ENCODE measurements at regions not wholly inside any gene's neighbourhood (a gene's known extent, or its start where the extent isn't known, plus 50 kb on each side); places are given as distances from the start of the nearest gene placed in this dataset.

DNA sequence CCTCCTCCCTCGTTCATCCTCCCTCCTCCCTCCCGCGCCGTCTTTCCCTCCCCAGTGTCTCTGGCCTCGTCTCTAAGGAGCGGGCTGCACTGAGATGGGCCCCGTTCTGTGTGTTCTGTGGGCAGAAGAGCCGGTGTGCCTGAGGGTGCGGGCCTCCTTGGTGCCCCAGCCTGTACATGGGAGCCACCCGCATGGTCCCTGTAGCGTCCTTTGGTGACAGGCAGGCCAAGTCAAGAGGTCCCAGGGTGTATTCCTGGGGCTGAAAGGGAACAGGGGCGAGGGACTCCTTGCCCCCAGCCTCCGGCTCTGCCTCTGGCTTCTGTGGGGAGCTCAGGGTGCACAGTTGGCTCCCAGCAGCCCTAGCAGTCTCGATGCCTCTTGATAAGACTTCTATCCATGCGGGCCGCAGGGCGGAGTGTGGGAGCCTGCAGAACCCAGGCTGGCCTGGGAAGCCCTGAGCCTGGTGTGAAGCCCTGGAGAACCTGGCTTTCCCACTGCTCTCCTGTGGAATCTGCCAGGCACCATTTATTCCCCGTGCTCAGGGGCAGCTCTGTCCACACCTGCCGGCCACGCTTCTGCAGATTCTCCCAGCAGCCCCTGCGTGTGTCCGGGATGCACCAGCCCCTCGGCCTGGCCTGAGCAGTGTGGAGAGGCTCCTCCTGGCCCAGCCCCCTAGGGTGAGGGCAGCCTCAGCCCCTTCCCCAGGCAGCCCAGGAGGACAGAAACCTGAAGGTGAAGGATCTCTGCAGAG, 181.3 kb downstream of the KIF26A start:
- DNase-seq (ENCODE audit: low spot score), result no peak

DNA sequence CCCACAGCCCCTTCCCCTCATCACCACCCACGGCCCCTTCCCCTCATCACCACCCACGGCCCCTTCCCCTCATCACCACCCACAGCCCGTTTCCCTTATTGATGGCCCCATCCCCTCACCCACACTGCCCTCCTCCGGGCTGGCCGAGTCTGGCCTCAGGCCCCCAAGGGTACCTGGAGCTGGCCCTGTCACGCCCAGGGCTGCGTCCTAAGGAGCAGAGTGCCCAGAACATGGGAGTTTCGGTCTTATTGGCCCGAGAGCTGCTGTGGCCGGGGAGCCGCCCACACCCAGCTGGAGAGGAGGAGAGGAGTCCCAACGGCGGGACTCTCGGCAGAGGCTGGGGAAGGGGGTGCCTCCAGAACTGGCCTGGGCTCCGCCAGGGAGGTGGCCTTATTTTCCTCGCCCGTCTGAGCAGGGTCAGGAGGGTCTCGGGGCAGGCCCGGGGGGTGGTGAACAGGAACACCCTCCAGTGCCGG, 182.3 kb downstream of the KIF26A start:
- no peak for DNase-seq (ENCODE audit: low spot score)

DNA sequence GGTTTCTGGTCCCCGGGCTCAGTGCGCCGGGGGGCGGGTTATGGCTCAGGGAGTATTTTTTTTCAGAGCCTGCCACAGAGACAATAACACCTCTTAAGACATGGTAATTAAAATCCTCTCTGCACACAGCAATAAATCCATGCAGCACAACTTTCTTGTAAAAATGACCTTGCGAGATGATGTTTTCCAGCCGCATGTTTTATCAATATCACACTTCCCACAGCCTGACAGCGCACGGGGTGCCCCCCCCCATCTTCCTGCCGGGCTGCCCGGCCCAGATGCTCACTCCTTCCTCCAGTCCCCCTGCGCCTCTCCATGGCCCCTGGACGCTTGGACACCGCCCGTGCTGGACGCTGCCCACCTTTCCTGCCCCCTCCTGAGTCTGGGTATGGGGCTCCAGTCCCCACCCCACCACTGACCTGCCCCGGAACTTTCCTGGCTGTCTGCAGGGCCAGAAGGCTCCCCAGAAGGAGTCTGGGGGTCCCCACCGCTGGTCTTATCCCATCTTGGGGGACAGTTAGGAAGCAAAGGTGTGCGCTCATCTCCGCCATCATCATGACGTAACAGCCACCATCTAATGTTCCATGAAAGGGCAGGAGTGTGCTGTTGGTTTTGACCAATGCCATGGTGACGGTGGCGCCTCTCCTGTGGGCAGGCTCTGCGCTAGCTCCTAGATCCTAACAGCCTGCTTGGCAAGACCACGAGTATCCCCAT, 182.9 kb downstream of the KIF26A start:
- no peak for DNase-seq (ENCODE audit: low spot score)

DNA sequence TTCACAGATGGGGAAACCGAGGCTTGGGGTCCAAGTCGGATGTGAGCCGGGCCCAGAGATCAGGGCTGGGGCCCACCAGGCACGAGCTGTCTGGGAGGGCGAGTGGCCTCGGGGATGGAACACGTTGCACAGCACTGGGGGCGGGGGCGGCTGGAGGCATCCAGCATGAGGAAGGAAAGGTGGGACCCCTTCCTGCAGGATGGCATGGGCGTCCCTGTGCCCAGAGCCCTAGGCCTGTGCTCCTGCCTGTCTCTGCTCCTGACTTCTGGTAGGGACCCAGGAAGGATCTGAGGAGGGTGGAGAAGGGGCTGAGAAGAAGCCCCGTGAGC, 183.4 kb downstream of the KIF26A start:
- no peak for DNase-seq (ENCODE audit: low spot score)

DNA sequence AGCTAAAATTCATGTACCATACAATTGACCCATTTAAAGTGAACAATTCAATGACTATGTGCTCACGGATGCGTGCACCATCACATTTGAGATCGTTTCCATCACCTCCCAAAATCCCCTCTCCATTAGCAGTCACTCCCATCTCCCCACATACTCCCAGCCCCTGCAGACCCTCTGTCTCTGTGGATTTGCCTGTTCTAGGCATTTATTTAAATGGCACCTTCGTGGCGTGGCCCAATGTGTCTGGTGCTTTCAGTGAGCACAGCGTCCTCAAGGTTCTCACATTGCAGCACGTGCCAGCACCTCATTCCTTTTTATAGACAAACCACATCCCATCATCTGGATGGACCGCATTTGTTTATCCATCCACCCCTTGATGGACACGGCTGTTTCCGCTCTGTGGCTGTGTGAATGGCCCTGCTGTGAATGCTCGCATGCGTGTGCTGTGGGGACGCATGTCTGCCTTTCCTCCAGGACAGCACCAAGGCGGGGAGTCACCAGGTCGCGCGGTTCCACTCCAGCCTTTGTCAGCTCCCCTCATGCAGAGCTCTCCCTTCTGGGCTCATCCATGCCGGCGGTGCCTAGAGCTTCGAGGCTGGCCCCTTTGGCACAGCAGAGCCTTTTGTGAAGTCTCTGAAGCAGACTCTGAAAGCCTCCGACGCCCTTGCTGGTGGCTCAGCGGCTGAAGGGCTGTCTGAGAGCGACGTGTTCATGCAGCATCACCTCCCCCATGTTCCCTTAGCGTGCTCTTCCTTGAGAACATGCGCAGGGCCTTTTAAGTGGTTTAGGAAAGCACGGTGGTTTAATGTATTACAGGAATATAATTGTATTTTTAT, 184.4 kb downstream of the KIF26A start:
- DNase-seq (ENCODE audit: low spot score), result no peak

DNA sequence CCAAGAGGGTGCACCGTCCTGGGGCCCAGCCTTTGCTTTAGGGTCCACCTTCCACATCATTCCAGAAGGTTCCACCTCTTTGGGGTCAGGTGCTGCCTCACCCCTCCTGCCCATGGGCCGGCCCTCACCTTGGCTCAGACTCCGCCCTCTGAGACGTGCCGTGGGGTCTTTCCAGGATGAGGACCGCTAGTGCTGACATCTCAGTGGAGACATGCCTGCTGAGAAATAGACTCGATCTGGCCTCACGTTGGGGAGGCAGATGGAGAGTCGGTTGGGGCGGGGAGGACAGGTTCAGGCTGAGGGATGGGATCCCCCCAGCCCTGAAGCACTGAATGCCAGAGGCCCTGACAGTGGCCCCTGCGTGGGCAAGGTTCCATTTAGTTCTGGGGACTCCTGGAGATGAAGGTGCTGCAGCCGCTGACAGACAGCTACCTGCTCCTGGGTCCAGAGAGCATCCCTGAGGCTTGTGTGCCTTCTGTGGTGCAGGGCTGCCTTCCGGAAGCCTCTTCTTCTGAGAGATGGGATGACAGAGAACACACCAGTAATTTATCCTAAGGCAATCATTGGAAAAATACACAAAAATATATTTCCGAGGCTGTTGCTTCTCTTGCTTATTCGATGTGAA, 185.3 kb downstream of the KIF26A start:
- DNase-seq (ENCODE audit: low spot score), result no peak

DNA sequence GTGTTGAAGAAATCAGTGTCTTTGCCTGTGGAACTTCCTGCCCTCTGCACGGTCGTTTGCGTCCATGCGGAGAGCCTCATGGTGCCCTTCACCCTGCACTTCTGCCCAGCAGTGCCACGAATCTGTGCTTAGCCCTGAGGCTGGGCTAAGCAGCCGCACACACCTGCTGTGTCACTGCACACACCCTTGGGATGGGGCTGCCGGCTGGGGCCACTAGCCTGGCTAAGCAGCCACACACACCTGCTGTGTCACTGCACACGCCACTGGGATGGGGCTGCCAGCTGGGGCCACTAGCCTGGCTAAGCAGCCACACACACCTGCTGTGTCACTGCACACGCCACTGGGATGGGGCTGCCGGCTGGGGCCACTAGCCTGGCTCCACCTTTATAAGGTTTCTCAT, 188.5 kb downstream of the KIF26A start:
- DNase-seq (ENCODE audit: low spot score), result no peak

DNA sequence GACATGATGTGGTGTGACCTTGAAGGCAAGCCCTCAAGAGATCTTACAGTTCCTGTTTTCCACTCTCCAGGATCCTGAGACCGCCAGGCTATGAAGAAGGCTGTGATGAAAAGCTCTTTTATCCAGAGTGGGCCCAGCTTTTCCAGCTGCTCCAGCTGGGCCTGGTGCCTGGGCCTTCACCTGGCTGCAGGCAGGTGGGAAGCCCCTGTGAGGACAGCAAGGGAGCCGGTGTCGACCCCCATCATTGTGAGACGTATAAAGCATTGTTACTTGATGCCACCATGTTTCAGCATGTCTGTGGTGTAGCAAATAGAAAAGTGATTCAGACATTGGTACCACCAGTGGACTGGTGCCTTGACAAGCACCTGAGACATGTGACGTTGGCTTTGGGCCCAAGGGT, 190.2 kb downstream of the KIF26A start:
- DNase-seq (ENCODE audit: low spot score), result no peak

DNA sequence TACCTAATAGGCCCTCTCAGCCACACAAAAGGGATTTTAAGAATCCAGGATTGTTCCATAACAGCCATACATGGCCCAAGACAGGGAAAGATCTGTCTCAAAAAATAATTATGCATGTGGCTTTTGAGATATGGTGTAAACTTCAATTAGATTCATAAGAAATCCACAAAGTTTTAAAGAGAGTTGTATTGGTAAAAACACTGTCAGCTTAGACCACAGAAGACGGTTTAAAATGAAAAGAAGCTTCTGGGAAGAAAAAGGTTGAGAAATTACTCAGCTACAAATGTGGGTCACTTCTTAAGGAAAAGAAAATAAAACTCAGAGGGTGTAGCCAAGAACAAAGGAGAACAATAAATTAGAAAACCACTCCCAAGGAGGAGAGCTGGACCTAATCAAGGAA, 191.4 kb downstream of the KIF26A start:
- DNase-seq (ENCODE audit: low spot score), result no peak

DNA sequence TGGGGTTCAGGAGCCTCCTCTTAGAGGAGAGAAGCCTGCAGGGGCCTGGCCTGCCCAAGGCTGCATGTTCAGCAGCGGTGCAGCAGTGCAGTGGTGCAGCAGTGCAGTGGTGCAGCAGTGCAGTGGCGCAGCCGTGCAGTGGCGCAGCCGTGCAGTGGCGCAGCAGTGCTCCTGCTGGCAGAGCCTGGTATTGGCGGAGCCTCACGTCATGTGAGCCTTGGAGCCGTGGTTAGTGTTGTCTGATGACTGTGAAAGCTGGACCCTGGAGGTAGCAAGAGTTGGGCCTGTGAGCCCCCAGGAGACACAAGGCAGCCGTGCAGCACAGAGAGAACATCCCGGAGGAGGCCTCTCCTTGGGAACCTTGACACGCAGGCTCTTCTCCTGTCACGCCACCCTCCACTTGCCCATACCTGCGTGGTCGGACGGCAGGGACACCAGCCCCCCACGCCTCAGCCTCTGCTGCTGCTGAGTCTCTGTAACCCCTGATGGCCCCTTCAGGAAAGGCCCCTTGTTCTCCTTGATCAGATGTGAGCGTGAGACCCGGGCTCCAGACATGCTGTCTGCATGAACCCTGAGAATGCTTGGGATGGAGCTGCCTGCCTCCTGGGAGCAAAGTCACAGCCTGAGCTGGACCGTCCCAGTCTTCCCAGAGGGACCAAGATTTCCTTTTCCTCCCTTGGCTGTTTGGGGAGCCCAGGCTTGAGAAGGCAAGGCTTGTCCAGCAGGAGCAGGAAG, 193.7 kb downstream of the KIF26A start:
- no peak for DNase-seq (ENCODE audit: low spot score)

DNA sequence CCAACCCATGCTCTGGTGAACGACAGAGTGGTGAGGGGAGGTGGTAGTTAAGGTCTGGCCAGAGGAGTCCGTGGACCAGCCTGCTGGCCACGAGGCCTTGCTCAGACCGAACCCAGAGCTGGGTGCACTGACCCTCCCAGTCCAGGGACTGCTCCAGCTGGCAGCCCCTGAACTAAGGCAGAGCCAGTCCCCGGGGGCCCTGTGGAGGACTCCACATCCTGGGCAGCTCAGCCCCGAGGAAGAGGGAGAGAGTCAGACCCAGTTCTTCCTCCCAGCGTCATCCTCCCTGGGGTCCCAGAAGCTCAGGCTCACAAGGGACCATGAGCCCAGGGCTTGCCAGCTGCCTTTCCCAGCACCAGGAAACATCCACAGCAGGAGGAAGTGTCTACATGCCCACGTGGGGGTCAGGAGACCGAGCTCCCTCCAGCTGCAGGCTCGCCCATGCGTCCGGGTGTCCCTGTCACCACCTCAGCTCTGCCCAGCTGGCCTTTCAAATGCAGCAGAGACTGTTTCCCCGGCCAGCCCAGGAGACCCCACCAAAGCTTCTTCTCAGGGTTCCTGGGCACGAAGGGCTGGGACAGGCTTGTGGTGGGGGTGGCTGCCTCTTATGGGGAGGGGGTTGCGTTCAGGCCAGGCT, 194.4 kb downstream of the KIF26A start:
- no peak for DNase-seq (ENCODE audit: low spot score)

DNA sequence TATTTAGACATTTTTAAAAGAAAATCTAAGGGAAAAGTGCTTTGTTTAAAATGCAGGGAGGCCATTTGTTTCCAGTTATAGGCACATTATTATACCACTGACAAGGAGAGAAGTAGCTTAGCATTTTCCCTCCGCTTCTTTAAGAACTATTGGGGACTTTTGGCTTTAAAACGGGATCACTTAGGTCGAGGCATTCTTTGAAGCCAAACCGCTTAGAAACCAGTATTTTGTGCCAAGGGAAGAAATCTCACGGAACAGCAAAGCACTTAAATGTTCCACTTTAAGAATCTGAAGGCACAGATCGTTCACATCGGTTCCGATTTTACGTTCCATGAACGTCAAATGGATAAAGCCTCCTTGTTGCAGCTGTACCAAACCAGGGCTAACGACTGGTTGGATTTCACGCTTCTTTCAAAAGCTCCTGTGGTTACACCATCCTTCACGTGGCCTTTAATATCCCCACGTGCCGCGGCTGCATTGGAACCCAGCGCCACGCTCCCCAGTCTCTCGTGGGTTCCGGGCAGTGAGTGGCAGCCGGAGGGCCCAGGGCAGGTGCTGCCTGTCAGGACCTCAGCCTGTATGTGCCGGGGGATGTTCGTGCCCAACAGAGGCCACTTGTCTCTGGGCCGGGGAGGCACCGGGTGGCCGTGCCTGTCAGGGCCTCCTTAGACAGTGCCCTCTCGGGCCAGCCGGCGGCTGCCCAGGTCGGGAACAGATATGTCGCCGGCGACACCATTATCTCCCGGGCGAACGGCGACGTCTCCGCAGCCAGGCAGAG, 195.4 kb downstream of the KIF26A start:
- no peak for DNase-seq (ENCODE audit: low spot score)

DNA sequence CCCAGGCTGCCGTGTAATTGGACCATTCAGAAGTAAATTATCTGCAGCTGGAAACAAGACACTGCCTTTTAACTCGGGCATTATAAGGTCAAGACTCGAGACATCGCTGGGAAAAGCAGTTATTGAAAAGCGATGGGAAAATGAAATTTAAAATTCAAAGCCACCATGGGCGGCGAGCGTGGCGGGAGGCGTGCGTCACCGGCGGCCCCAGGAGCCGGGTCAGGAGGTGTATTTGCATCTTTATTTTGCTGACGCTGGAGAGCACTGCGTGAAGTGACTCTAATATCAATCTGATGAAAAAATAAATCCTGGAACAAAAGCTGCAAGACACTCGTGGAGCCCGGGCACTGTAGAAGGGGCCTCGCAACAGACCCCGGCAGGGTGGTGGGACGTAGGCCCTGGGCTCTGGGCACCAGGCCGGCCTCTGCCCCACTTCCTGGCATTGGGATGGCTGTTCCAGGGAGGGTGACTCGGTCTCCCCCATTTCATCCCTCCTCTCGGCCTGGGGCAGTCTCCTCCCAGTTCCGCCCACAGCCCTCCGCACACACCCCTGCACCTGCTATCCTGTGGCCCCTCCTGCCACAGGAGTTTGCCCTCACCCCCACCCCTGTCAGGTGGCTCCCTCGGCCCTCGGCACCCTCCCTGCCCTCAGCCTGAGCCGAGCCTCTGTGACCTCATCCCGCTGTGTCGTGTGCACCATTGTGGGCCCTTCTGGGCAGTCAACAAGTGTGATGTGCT, 196.2 kb downstream of the KIF26A start:
- no peak for DNase-seq (ENCODE audit: low spot score)

DNA sequence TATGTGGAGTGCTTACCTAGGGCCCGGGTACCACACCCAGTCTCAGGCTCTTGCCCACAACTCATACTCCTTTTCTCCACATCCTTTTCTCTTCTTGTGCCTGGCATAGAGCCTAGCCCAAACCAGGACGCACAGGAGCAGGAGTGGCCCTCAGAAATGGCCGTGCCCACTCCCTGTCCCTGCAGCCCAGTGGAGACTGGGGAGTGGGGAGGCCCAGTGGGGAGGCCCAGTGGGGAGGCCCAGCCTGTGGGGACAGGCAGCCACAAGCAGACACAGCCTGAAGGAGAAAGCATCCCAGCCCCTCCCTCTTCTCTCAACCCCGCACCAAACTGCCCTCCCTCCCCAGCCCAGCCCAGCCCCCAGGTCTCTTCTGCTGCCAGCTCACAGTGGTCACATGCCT, 196.8 kb downstream of the KIF26A start:
- no peak for DNase-seq (ENCODE audit: low spot score)

DNA sequence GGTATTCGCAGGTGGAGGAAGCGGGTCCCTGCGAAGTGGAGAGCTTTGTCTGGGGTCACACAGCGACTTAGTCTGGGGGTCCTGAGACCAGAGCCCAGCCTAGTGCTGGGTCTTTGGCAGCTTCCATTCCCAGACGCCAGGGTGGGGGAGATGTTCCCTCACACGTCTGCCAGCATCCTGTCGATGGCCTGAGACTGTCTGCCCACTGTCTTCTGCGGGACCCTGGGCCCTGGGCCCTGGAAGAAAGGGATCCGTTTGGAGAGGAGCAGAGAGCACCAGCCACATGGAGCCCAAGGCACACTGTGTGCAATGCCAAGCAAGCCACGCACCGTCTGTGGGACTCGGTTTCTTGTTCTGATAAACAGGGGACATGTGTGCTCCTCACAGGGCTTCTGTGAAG, 197.2 kb downstream of the KIF26A start:
- no peak for DNase-seq (ENCODE audit: low spot score)

DNA sequence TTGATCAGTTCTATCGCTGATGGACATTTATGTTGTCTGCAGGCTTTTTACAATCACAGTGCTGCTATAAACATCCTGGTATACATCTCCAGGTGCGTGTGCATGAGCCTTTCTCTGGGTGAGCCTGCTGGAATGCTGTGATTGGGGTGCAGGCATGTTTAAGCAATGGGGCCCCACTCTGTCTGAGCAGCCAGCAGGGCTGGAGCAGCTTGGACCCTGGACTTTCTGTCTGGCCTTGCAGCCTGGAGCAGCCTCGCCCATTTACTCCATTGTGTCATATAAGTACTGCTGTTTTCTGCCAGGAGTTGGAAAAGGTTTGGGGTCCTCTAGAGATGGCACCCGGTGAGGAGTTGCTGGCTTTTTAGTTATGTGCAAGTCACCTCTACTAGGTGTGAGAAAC, 199.0 kb downstream of the KIF26A start:
- no peak for DNase-seq (ENCODE audit: low spot score)

DNA sequence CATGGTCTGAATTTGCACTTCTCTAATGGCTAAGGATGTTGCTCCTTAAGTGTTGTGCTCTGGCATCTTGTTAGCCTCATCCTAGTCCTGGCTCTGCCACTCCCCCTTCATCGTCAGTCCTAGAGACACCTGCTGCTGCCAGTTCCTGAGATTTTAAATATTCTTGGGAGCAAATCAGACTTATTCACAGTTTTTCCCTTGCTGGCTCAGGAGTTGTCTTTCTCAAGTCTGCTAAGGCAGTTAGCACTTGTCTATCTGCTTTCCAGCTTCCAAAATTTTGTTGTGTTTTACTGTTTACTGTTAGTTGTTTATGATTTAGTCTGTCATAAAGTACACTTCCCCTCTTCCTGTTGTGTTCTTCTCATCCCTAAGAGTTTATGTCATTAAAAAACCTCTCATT, 201.0 kb downstream of the KIF26A start:
- no peak for DNase-seq (ENCODE audit: low spot score)

DNA sequence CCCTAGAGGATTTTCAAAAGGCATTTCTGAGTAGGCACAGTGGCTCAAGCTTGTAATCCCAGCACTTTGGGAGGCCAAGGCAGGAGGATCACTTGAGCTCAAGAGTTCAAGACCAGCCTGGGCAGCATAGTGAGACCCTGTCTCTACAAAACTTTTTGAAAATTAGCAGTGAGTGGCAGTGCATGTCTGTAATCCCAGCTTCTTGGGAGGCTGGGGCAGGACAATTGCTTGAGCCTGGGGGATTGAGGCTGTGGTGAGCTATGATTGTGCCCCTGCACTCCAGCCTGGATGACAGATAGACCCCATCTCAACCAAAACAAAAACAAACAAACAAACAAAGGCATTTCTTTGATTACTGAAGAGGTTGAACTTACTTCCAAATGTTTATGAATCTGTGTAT, 201.4 kb downstream of the KIF26A start:
- DNase-seq (ENCODE audit: low spot score), result no peak

DNA sequence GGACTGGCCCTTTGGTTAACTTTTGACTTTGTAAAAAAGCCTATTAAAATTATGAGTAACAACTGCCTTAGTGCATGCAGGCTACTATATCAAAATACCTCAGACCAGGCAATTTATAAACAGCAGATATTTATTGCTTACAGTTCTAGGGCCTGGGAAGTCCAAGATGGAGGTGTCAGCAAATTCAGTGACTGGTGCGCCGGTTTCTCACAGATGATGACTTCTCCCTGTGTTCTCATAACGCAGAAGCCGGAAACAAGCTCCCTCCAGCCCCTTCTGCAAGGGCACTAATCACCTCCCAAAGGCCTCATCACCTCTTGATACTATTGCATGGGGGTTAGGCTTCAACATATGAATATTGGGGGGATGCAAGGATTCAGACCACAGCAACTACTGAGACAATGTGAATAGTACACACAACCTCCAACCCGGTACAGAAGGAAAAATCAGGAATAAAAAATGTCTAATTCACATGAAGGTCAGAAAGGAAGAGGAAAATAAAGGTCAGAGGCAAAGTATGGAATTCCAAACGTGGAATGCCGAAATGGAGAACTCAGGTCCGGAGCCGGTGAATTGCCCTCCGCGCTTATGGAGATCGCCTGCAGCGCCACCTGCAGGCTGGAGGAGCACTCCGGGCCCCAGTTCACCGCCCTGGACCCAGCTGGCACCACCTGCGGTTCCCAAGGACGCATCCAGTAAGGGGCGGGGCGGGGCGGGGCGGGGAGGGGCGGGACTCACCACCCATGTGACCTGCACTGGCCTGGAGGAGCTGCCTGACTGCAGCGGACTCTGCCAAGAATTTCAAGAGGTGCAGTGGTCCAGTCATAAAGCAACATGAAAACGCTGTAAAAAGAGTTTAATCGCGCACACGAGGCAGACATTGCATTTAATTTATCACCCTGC, 203.4 kb downstream of the KIF26A start:
- DNase-seq (ENCODE audit: low spot score), result peak; percentile 19
